Uterus (tissue), 3 donors: ENCODE measurements at regions not wholly inside any gene's neighbourhood (a gene's known extent, or its start where the extent isn't known, plus 50 kb on each side); places are given as distances from the start of the nearest gene placed in this dataset.

Experiments
- DNase-seq, 2 donors: peaks; one replicate each; pipeline ENCODE4 v3.0.0-alpha.2; 2019 to 2020
- H3K27ac ChIP-seq, 2 donors: fragments of 200-600 bp; sonication (generic); 1 replicate in 1 of 2; 2 replicates in 1 of 2; pipeline ENCODE4 v1.5.1; 2016 to 2018
- H3K27me3 ChIP-seq, 2 donors: fragments of 200-600 bp; sonication (generic); one replicate each; pipeline ENCODE4 v1.5.1; 2018 to 2019; ENCODE audit warnings: control low read depth in 1 of 2
- H3K36me3 ChIP-seq, 2 donors: fragments of 200-600 bp; sonication (generic); one replicate each; pipeline ENCODE4 v1.5.1; 2019; ENCODE audit warnings: control low read depth in 1 of 2
- H3K4me1 ChIP-seq, 2 donors: fragments of 200-600 bp; sonication (generic); one replicate each; pipeline ENCODE4 v1.5.1; 2018 to 2019; ENCODE audit warnings: control low read depth in 1 of 2
- H3K4me3 ChIP-seq, 2 donors: fragments of 200-600 bp; sonication (generic); 1 replicate in 1 of 2; 2 replicates in 1 of 2; pipeline ENCODE4 v1.5.1; 2018 to 2019; ENCODE audit warnings: mild to moderate bottlenecking in 1 of 2
- H3K9me3 ChIP-seq, 2 donors: fragments of 200-600 bp; sonication (generic); one replicate each; pipeline ENCODE4 v1.5.1; 2019; ENCODE audit warnings: control low read depth in 1 of 2
- POLR2A ChIP-seq, 2 donors: fragments of 450-650 bp; IDR thresholded peaks; one replicate each; pipeline ENCODE4 v1.6.1; 2016; ENCODE audit warnings: antibody characterized with exemption in 2 of 2, mild to moderate bottlenecking in 1 of 2, moderate library complexity in 1 of 2
- intact Hi-C: fragments of 100-400 bp; cut with DNase I; formaldehyde crosslinking; loops from one replicate; pipeline ENCODE4 v1.15.1; 2023; ENCODE audit warnings: low total_unique reads
- TF ChIP-seq, protein P1 (sequence below), 4 experiments: fragments of 200-600 bp in 2 of 4; fragments of 450-650 bp in 2 of 4; sonication (generic) in 2 of 4; IDR thresholded peaks; one replicate each; pipeline ENCODE4 v1.5.1; 2016 to 2019; ENCODE audit warnings: antibody characterized with exemption in 4 of 4, mild to moderate bottlenecking in 2 of 4, moderate library complexity in 1 of 4
- donor health status: DM: yes; HTN: yes; CAD: no.

GRCh38 chr16:86403085-86403484 lies 107.2 kb upstream of the FOXF1 start:
- H3K27ac ChIP-seq = no peak overlapping the region
- H3K36me3 ChIP-seq = no peaks in the 10 kb centered on the region
- no peak overlapping the region for H3K4me3 ChIP-seq
- DNase-seq = no peak
- H3K27me3 ChIP-seq = no peaks in the 10 kb centered on the region
- intact Hi-C loops = no loop called here
- H3K9me3 ChIP-seq = no peaks in the 10 kb centered on the region
- no peak for TF ChIP-seq POLR2A (IDR thresholded peaks at IDR 0.05)
- TF ChIP-seq, protein P1, sequence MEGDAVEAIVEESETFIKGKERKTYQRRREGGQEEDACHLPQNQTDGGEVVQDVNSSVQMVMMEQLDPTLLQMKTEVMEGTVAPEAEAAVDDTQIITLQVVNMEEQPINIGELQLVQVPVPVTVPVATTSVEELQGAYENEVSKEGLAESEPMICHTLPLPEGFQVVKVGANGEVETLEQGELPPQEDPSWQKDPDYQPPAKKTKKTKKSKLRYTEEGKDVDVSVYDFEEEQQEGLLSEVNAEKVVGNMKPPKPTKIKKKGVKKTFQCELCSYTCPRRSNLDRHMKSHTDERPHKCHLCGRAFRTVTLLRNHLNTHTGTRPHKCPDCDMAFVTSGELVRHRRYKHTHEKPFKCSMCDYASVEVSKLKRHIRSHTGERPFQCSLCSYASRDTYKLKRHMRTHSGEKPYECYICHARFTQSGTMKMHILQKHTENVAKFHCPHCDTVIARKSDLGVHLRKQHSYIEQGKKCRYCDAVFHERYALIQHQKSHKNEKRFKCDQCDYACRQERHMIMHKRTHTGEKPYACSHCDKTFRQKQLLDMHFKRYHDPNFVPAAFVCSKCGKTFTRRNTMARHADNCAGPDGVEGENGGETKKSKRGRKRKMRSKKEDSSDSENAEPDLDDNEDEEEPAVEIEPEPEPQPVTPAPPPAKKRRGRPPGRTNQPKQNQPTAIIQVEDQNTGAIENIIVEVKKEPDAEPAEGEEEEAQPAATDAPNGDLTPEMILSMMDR (IDR thresholded peaks at IDR 0.05) = no peak
- no peaks in the 10 kb centered on the region for H3K4me1 ChIP-seq

GRCh38 chr16:86403541-86404163 lies 106.7 kb upstream of the FOXF1 start:
- H3K27ac ChIP-seq = no peak overlapping the region
- no peak overlapping the region for H3K4me3 ChIP-seq
- no peak for DNase-seq
- H3K9me3 ChIP-seq = no peaks in the 10 kb centered on the region
- no peaks in the 10 kb centered on the region for H3K36me3 ChIP-seq
- TF ChIP-seq POLR2A (IDR thresholded peaks at IDR 0.05) = no peak
- TF ChIP-seq, protein P1 (IDR thresholded peaks at IDR 0.05) = no peak
- no peaks in the 10 kb centered on the region for H3K4me1 ChIP-seq
- H3K27me3 ChIP-seq = no peaks in the 10 kb centered on the region
- intact Hi-C loops = no loop called here

DNA sequence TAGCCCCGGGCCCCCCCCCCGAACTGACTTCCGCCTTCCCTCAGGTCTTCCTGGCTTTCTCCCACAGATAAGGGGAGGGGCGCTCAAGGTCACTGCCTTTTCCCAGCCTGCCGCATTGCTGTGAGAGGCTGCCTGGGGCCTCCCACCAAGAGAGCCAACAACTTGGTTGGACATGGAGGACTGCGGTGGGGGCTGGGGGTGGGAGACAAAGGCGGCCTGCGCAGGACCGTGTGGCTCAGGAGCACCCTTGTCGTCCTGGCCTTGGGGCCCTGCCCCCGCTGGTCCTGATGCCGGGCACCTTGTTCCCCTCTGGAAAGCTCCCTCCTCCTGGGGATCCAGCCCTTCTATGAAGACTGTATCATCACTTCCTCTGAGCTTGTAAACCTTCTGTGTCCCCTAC lies 105.6 kb upstream of the FOXF1 start:
- Histone ChIP-seq H3K36me3 (no peaks in the 10 kb centered on the region), H3K4me3 (no peak overlapping the region), H3K4me1 (no peaks in the 10 kb centered on the region), H3K27me3 (no peaks in the 10 kb centered on the region), H3K9me3 (no peaks in the 10 kb centered on the region), H3K27ac (no peak overlapping the region)
- intact Hi-C loops = no loop called here
- TF ChIP-seq, protein P1 (IDR thresholded peaks at IDR 0.05) = no peak
- TF ChIP-seq POLR2A (IDR thresholded peaks at IDR 0.05) = no peak
- DNase-seq = no peak

GRCh38 chr16:86405319-86405718 lies 105.0 kb upstream of the FOXF1 start:
- no peaks in the 10 kb centered on the region for H3K9me3 ChIP-seq
- H3K4me1 ChIP-seq = no peaks in the 10 kb centered on the region
- TF ChIP-seq POLR2A (IDR thresholded peaks at IDR 0.05) = no peak
- TF ChIP-seq, protein P1 (IDR thresholded peaks at IDR 0.05) = no peak
- H3K4me3 ChIP-seq = no peak overlapping the region
- no peak overlapping the region for H3K27ac ChIP-seq
- H3K36me3 ChIP-seq = no peaks in the 10 kb centered on the region
- DNase-seq = no peak
- no peaks in the 10 kb centered on the region for H3K27me3 ChIP-seq
- intact Hi-C loops = no loop called here

- H3K9me3 ChIP-seq = no peaks in the 10 kb centered on the region
- no peaks in the 10 kb centered on the region for H3K4me1 ChIP-seq
- no peaks in the 10 kb centered on the region for H3K36me3 ChIP-seq
- no peak overlapping the region for H3K27ac ChIP-seq
- intact Hi-C loops = no loop called here
- no peaks in the 10 kb centered on the region for H3K27me3 ChIP-seq
- DNase-seq = no peak
- no peak for TF ChIP-seq POLR2A (IDR thresholded peaks at IDR 0.05)
- TF ChIP-seq, protein P1 (IDR thresholded peaks at IDR 0.05) = no peak
- no peak overlapping the region for H3K4me3 ChIP-seq
Measured at GRCh38 chr16:86406056-86406455, 104.3 kb upstream of the FOXF1 start.
